GM12892 (cell line): ENCODE measurements at regions not wholly inside any gene's neighbourhood (a gene's known extent, or its start where the extent isn't known, plus 50 kb on each side); places are given as distances from the start of the nearest gene placed in this dataset.

Experiments
- POLR2A ChIP-seq: IDR thresholded peaks from 2 replicates; pipeline ENCODE4 v1.6.1; 2011; ENCODE audit warnings: low read depth, low read length, control low read depth
- POLR2AphosphoS5 ChIP-seq: IDR thresholded peaks from 2 replicates; pipeline ENCODE4 v1.6.1; 2011; ENCODE audit warnings: low read depth, low read length, control low read depth
- TAF1 ChIP-seq: IDR thresholded peaks from 2 replicates; pipeline ENCODE4 v1.6.1; 2011; ENCODE audit warnings: low read depth, mild to moderate bottlenecking, control low read depth, low read length, borderline replicate concordance

- TF ChIP-seq POLR2AphosphoS5 (no peak), POLR2A (no peak), TAF1 (no peak)
These were observed 190.8 kb downstream of the PRDM2 start for GRCh38 chr1:13890766-13891165.
